ENCODE measurements at regions not wholly inside any gene's neighbourhood (a gene's known extent, or its start where the extent isn't known, plus 50 kb on each side); places are given as distances from the start of the nearest gene placed in this dataset.
"Not testable (repeated sequence)": the region's sequence is repeated elsewhere in the genome, so short reads cannot be mapped to it uniquely, and the experiment has no call there.

GRCh38 chr14:38357557-38357956, 101.7 kb upstream of the CLEC14A start:
- Histone ChIP-seq H3K27ac (no peak overlapping the region), H3K36me3 (no peaks in the 10 kb centered on the region), H3K27me3 (no peaks in the 10 kb centered on the region), H3K4me3 (no peak overlapping the region), H3K4me1 (no peaks in the 10 kb centered on the region), H3K9me3 (no peaks in the 10 kb centered on the region)
- intact Hi-C loops (cut with DNase I), result no loop called here
- TF ChIP-seq, protein P1, sequence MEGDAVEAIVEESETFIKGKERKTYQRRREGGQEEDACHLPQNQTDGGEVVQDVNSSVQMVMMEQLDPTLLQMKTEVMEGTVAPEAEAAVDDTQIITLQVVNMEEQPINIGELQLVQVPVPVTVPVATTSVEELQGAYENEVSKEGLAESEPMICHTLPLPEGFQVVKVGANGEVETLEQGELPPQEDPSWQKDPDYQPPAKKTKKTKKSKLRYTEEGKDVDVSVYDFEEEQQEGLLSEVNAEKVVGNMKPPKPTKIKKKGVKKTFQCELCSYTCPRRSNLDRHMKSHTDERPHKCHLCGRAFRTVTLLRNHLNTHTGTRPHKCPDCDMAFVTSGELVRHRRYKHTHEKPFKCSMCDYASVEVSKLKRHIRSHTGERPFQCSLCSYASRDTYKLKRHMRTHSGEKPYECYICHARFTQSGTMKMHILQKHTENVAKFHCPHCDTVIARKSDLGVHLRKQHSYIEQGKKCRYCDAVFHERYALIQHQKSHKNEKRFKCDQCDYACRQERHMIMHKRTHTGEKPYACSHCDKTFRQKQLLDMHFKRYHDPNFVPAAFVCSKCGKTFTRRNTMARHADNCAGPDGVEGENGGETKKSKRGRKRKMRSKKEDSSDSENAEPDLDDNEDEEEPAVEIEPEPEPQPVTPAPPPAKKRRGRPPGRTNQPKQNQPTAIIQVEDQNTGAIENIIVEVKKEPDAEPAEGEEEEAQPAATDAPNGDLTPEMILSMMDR (IDR thresholded peaks at IDR 0.05), result no peak
- DNase-seq (no peak), ATAC-seq (peak; percentile 17)

- intact Hi-C loops (cut with DNase I); H3K9me3 ChIP-seq; H3K27me3 ChIP-seq; H3K36me3 ChIP-seq; DNase-seq; H3K4me1 ChIP-seq; H3K27ac ChIP-seq; H3K4me3 ChIP-seq; ATAC-seq: not testable (repeated sequence)
Observed at GRCh38 chr14:38355473-38355872, 99.6 kb upstream of the CLEC14A start.

- Histone ChIP-seq H3K9me3 (no peaks in the 10 kb centered on the region), H3K4me1 (no peaks in the 10 kb centered on the region), H3K4me3 (no peak overlapping the region), H3K36me3 (no peaks in the 10 kb centered on the region), H3K27me3 (no peaks in the 10 kb centered on the region), H3K27ac (no peak overlapping the region)
- intact Hi-C loops (cut with DNase I), result no loop called here
- ATAC-seq (no peak), DNase-seq (no peak)
- TF ChIP-seq, protein P1 (IDR thresholded peaks at IDR 0.05), result no peak
Observed at GRCh38 chr14:38350102-38350501, 94.2 kb upstream of the CLEC14A start.

GRCh38 chr14:38342803-38343202, 86.9 kb upstream of the CLEC14A start:
- no peaks in the 10 kb centered on the region for H3K36me3 ChIP-seq
- intact Hi-C loops (cut with DNase I), result no loop called here
- DNase-seq, result no peak
- TF ChIP-seq, protein P1 (IDR thresholded peaks at IDR 0.05), result no peak
- H3K9me3 ChIP-seq, result no peaks in the 10 kb centered on the region
- H3K4me3 ChIP-seq, result no peak overlapping the region
- no peak for ATAC-seq
- H3K27me3 ChIP-seq, result no peaks in the 10 kb centered on the region
- no peaks in the 10 kb centered on the region for H3K4me1 ChIP-seq
- no peak overlapping the region for H3K27ac ChIP-seq

DNA sequence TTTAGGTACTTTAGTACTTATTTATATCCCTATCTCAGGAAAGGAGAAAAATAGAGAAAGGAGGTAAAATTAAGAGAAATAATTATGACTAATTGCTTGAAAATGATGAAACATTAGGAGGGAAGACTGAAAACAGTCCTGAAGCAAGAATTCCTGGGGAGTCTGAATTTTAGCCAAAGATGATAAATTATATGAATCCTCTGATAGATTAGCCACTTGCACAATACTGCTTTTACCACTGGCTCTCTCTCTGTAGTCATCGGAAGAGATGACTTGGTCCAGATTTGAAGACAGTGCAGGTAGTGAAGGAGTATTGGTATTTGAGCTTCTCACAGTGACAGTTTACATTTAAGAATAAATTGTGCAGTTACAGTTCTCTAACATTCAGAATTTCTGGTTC, 83.8 kb upstream of the CLEC14A start:
- no peak for ATAC-seq

DNA sequence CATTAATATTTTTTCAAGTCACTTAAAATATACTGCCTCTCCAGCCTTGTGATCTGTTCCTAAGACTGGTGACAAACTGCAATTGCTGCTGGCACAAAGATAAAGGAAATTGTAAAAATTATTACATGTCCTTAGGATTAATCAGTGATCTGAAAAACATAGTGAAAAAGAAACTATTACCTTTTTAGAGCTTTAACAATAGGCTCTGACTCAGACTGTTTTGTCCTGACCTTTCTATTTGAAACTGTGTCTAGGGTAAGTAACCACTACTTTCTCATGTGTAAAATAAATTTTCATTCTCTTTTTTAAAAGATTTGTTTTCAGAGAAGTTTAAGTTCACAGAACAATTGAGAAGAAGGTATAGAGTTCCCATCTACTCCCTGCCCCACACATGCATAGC, 80.4 kb upstream of the CLEC14A start:
- TF ChIP-seq, protein P1 (IDR thresholded peaks at IDR 0.05), result no peak
- intact Hi-C loops (cut with DNase I), result no loop called here
- DNase-seq, result no peak
- no peak overlapping the region for H3K27ac ChIP-seq
- H3K27me3 ChIP-seq, result no peaks in the 10 kb centered on the region
- no peaks in the 10 kb centered on the region for H3K36me3 ChIP-seq
- H3K4me1 ChIP-seq, result no peaks in the 10 kb centered on the region
- H3K4me3 ChIP-seq, result no peak overlapping the region
- ATAC-seq, result no peak
- no peaks in the 10 kb centered on the region for H3K9me3 ChIP-seq

More for the DNA sequence above, 83.8 kb upstream of the CLEC14A start:
- Histone ChIP-seq H3K36me3 (no peaks in the 10 kb centered on the region), H3K4me3 (no peak overlapping the region), H3K27ac (no peak overlapping the region), H3K27me3 (no peaks in the 10 kb centered on the region), H3K4me1 (no peaks in the 10 kb centered on the region), H3K9me3 (no peaks in the 10 kb centered on the region)
- TF ChIP-seq, protein P1 (IDR thresholded peaks at IDR 0.05), result no peak
- no peak for DNase-seq
- intact Hi-C loops (cut with DNase I), result no loop called here
